ENCODE measurements at regions not wholly inside any gene's neighbourhood (a gene's known extent, or its start where the extent isn't known, plus 50 kb on each side); places are given as distances from the start of the nearest gene placed in this dataset.

DNA sequence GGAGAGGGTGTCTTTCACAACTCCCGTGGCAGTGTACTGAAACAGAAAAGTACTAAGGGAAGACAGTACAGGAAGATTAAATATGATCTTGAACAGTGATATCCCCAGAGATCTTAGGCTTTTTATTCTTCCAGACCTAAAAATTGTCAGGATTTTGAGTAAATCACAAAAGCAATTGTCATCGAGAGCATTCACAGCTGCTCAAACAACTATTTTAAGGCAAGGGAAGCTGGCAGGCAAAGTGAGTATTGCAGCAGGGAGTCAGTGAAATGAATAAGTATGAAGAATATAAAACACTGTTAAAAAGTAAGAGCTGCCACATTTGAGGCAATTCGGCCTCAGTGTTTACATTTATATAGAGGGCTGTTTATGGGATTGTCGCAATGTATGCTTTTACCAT is 479.0 kb downstream of the CAAP1 start:
- H3K36me3 ChIP-seq = no peaks in the 10 kb centered on the region
- H3K27me3 ChIP-seq = no peaks in the 10 kb centered on the region
- no peak for DNase-seq
- intact Hi-C loops (cut with DNase I) = no loop called here
- no peak overlapping the region for H3K27ac ChIP-seq
- peaks cover 0 to 2% of the 10 kb centered on the region in 2 donors for H3K9me3 ChIP-seq
- WGBS, 3 donors = 32 to 50% (median 41%) methylated on average over 4 of the region's 4 CpGs
- H3K4me1 ChIP-seq (ENCODE audit: insufficient read depth) = no peaks in the 10 kb centered on the region
- H3K4me3 ChIP-seq = no peak overlapping the region
- TF ChIP-seq EP300 (IDR thresholded peaks at IDR 0.05) (no peak), POLR2A (IDR thresholded peaks at IDR 0.05) (no peak)
- TF ChIP-seq, protein P1, sequence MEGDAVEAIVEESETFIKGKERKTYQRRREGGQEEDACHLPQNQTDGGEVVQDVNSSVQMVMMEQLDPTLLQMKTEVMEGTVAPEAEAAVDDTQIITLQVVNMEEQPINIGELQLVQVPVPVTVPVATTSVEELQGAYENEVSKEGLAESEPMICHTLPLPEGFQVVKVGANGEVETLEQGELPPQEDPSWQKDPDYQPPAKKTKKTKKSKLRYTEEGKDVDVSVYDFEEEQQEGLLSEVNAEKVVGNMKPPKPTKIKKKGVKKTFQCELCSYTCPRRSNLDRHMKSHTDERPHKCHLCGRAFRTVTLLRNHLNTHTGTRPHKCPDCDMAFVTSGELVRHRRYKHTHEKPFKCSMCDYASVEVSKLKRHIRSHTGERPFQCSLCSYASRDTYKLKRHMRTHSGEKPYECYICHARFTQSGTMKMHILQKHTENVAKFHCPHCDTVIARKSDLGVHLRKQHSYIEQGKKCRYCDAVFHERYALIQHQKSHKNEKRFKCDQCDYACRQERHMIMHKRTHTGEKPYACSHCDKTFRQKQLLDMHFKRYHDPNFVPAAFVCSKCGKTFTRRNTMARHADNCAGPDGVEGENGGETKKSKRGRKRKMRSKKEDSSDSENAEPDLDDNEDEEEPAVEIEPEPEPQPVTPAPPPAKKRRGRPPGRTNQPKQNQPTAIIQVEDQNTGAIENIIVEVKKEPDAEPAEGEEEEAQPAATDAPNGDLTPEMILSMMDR (IDR thresholded peaks at IDR 0.05) = no peak

DNA sequence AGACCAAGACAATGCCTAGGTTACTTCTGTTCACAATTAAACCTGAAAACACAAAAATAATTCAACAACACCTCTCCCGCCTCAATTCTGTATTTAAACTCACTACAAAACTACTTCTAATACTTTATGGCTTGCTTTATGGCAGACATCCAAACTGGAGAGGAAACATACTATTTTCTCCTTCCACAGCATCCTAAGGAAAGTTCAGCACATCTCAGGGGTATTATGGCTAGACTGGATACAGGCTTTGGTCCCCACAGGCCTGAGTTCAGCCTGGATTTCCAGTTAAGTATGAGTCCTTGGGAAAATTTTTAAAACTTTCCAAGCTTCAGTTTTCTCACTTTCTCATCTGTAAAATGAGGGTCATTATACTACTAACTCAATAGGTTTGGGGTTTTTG is 480.2 kb downstream of the CAAP1 start:
- Histone ChIP-seq H3K9me3 (peaks cover 0 to 2% of the 10 kb centered on the region in 2 donors), H3K27ac (no peak overlapping the region), H3K36me3 (no peaks in the 10 kb centered on the region), H3K4me3 (no peak overlapping the region), H3K4me1 (ENCODE audit: insufficient read depth) (no peaks in the 10 kb centered on the region), H3K27me3 (no peaks in the 10 kb centered on the region)
- no peak for DNase-seq
- TF ChIP-seq POLR2A (IDR thresholded peaks at IDR 0.05) (no peak), EP300 (IDR thresholded peaks at IDR 0.05) (no peak)
- intact Hi-C loops (cut with DNase I) = no loop called here
- 70 to 85% (median 70%) methylated on average over 1 of the region's 1 CpG for WGBS, 3 donors

DNA sequence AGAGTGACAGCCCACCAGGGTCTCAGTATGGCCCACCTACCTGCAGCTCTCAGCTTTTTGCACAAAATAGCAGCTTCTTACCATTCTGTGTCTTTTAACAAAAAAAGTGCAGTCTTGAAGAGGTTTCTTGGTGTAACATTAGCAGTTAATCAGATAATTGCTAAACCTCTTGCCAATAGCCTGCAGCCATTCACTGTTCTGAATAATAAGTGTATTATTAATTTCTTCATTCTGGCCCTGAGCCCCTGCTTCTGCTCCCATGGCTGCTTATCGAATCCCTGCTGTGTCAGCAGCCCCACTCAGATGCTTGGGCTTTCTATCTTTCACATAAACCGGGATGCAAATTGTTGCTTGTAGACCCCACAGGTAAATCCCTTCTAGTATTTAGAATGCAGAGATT is 485.9 kb downstream of the CAAP1 start:
- no peak for TF ChIP-seq EP300 (IDR thresholded peaks at IDR 0.05)
- TF ChIP-seq, protein P1 (IDR thresholded peaks at IDR 0.05) = no peak
- no peak for TF ChIP-seq POLR2A (IDR thresholded peaks at IDR 0.05)
- Histone ChIP-seq H3K4me1 (ENCODE audit: insufficient read depth) (no peaks in the 10 kb centered on the region), H3K9me3 (peaks cover 0 to 2% of the 10 kb centered on the region in 2 donors), H3K27me3 (no peaks in the 10 kb centered on the region), H3K27ac (no peak overlapping the region), H3K4me3 (no peak overlapping the region), H3K36me3 (no peaks in the 10 kb centered on the region)
- WGBS, 3 donors = 57 to 60% (median 57%) methylated on average over 2 of the region's 2 CpGs
- no peak for DNase-seq
- intact Hi-C loops (cut with DNase I) = no loop called here

DNA sequence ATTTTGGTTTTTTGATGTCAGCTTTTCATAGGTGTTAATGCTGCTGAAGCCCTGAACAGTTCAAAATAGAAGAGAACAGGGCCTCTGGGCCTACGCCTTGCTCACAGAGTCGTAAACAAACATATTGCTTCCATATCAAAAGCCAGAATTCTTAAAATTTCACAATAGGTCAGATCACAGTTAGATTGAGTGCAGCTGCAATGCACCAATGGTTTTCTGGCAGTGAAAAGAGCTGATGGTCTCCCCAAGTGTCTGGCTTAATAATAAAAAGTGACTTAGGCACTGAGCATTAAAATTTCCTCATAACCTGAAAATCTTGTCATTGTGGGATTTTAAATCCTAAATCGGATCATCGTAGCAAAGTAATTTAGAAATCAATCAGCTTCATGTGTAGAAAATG is 493.0 kb downstream of the CAAP1 start:
- TF ChIP-seq EP300 (IDR thresholded peaks at IDR 0.05) (no peak), POLR2A (IDR thresholded peaks at IDR 0.05) (no peak)
- TF ChIP-seq, protein P1 (IDR thresholded peaks at IDR 0.05) = no peak
- intact Hi-C loops (cut with DNase I) = no loop called here
- H3K36me3 ChIP-seq = no peaks in the 10 kb centered on the region
- DNase-seq = no peak
- no peak overlapping the region for H3K4me3 ChIP-seq
- 85 to 90% (median 90%) methylated on average over 4 of the region's 4 CpGs for WGBS, 3 donors
- H3K9me3 ChIP-seq = no peaks in the 10 kb centered on the region
- H3K27me3 ChIP-seq = no peaks in the 10 kb centered on the region
- H3K27ac ChIP-seq = no peak overlapping the region
- H3K4me1 ChIP-seq (ENCODE audit: insufficient read depth) = no peaks in the 10 kb centered on the region

DNA sequence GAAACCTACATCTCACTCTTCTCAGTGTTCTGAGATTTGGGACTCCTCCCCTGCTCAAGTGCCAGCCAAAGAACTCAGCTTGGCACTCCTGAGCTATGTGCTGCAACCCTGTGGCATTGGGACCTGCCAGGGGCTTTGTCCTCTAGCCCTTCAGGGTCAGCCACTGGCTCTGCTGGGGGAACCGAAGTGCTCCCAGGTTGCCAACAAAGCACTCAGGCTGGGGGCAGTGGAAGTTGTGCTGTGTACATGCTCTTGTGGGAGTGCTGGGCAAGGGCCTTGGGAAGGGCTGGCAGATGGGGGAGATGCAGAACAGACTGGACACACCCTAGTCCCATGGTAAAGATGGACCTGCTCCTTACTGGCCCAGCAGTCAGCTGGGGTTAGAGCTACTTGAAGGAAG is 498.6 kb downstream of the CAAP1 start:
- Histone ChIP-seq H3K4me3 (no peak overlapping the region), H3K36me3 (no peaks in the 10 kb centered on the region), H3K9me3 (no peaks in the 10 kb centered on the region), H3K27ac (no peak overlapping the region), H3K4me1 (ENCODE audit: insufficient read depth) (no peaks in the 10 kb centered on the region), H3K27me3 (no peaks in the 10 kb centered on the region)
- 77 to 91% (median 90%) methylated on average over 1 of the region's 1 CpG for WGBS, 3 donors
- TF ChIP-seq POLR2A (IDR thresholded peaks at IDR 0.05) (no peak), EP300 (IDR thresholded peaks at IDR 0.05) (no peak)
- TF ChIP-seq, protein P1 (IDR thresholded peaks at IDR 0.05) = no peak
- intact Hi-C loops (cut with DNase I) = no loop called here
- no peak for DNase-seq
